GM12801 (cell line): ENCODE measurements at regions not wholly inside any gene's neighbourhood (a gene's known extent, or its start where the extent isn't known, plus 50 kb on each side); places are given as distances from the start of the nearest gene placed in this dataset.

Experiments used
- TF ChIP-seq, protein P1 (sequence below): IDR thresholded peaks from one replicate; pipeline ENCODE4 v1.5.1; 2011; ENCODE audit warnings: control low read depth; ENCODE audit not compliant: insufficient read length; ENCODE audit errors: extremely low read depth

DNA sequence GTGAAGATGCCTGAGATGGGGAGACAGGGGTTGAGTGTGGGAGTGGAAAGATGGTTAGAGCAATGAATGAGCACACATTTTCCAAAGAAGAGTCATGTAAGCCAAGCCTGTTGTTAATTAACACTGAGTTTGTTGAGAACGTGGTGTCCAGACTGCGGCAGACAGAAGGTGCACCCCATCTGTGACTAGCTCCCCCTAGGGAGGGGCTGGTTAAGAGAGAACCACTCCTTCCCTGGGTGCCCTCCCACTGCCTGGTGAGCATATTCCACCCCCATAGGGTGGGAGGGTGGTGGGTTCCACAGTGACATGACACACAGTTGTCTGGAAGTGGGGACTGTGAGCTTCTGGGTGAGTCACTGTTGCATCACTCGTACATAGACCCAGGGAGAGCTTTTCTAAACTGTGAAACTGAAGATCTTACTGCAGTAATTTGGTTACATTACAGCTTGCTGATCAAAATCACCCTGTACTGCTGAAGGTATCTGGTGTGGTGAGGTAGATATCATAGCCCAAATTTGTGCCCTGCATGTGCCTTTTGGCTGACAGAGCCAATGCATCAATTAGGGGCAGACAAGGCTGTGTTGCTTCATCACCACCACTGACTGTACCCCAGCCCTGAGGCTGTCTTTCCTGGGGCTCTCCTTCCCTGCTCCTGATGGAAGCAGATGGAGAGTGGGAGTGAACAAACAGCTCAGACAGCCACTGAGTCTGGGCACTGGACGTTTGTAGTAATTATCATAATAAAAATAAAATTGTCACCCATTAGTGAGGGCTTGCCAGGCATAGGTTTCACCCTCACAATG is 150.9 kb downstream of the EMP1 start:
- TF ChIP-seq, protein P1, sequence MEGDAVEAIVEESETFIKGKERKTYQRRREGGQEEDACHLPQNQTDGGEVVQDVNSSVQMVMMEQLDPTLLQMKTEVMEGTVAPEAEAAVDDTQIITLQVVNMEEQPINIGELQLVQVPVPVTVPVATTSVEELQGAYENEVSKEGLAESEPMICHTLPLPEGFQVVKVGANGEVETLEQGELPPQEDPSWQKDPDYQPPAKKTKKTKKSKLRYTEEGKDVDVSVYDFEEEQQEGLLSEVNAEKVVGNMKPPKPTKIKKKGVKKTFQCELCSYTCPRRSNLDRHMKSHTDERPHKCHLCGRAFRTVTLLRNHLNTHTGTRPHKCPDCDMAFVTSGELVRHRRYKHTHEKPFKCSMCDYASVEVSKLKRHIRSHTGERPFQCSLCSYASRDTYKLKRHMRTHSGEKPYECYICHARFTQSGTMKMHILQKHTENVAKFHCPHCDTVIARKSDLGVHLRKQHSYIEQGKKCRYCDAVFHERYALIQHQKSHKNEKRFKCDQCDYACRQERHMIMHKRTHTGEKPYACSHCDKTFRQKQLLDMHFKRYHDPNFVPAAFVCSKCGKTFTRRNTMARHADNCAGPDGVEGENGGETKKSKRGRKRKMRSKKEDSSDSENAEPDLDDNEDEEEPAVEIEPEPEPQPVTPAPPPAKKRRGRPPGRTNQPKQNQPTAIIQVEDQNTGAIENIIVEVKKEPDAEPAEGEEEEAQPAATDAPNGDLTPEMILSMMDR: no peak

DNA sequence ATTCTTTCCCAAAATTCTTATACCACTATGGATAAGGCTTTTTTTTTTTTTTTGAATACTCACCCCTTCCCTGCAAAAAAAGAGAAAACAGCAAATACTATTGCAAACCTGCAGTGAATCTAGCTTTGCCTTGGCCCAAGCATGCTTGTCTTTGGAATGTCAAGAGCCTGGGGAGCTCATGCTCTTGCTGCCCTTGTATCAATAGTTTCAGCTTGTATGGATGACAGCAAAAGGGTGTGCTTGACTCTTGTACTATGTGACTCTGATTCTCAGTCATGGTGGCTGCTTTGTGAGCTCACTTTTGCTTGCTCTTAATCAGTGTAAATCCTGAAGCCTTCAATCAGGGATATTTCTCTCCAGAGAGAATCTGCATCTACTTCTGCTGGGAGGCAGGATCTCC is 149.2 kb downstream of the EMP1 start:
- TF ChIP-seq, protein P1: no peak

DNA sequence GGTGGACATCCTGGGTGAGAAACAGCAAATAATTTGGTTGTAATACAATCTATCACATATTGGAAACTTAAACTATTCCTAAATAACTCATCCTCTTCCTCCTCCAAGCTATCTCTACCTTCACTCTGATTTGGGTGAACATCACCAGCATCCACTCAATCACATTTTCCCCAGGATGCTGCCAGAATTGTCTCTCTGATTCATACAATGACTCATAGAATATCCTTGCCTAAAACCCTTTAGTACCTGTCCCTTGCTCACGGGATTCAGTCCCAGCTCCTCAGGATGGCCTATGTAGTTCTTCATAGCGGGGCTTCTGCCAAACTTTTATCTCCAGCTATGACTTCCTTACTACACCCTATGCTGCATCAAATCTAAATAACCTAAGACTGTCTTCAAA is 146.8 kb downstream of the EMP1 start:
- TF ChIP-seq, protein P1: no peak

DNA sequence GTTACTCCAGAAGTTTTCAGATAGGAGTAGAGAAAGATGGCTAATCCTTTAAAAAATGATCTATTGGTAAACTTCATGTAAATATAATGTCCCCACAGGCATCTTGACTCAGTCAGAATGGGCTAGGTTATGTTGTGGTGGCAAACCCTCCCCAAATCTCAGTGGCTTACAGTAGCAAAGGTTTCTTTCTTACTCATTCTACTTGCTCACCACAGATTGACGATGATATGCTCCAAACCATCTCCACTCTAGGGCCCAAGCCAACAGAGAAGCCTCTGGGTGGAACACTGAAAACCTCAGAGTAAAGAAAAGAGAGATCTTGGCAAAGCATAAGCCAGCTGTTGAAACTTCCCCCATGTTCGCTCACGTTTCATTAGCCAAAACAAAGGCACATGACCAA is 146.4 kb downstream of the EMP1 start:
- TF ChIP-seq, protein P1: no peak

GRCh38 chr12:13340149-13340548 is 143.6 kb downstream of the EMP1 start:
- TF ChIP-seq, protein P1: no peak

DNA sequence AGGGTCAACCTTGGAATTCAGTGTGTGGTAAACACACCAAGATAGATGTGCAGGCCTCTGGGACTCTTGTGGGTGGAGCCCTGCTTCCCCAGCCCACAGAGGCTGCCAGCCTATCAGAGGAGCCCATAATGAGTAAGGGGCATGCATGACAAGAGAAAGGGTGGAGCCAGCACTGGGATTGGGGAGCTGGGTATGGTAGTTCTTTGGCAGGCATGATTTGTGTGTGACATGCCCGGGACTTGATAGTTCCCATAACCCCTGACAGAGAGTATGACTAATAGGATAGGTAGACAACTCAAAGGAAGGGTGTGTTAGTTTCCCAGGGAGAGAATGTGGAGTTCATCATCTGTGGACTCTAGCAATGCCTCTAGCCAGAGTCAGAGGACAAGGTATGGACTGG is 143.0 kb downstream of the EMP1 start:
- TF ChIP-seq, protein P1: no peak

DNA sequence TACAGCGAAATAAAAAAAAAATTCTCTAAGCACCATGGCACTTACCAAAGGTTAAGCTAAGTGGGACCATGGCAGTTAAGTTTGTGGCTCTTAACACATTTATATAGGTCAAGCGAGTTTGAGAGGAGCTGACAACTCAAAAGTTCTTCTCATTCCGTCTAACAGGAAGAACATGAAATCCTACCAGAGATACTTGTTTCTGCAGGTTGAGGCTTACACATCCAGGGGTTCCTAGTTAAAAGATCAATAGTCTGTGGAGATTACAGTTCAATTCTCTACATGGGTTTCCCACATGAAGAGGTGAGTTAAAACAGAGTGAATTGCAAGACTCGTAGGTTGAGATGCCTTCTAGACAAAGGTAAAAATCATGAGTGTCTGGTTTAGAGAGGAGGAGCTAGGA is 142.6 kb downstream of the EMP1 start:
- TF ChIP-seq, protein P1: no peak

- TF ChIP-seq, protein P1: no peak
Measured at GRCh38 chr12:13337791-13338190, 141.3 kb downstream of the EMP1 start.
